ENCODE measurements at regions not wholly inside any gene's neighbourhood (a gene's known extent, or its start where the extent isn't known, plus 50 kb on each side); places are given as distances from the start of the nearest gene placed in this dataset.

- TF ChIP-seq POLR2A (IDR thresholded peaks at IDR 0.05) (no peak), CTCF (IDR thresholded peaks at IDR 0.05) (no peak), POLR2AphosphoS5 (IDR thresholded peaks at IDR 0.05) (no peak)
- no peaks in the 10 kb centered on the region for H3K4me1 ChIP-seq (replicated peaks)
These were observed 84.9 kb upstream of the PDE10A start for GRCh38 chr6:165747963-165748362.

GRCh38 chr6:165746331-165746730, 83.3 kb upstream of the PDE10A start:
- H3K4me1 ChIP-seq (replicated peaks), result no peaks in the 10 kb centered on the region
- H3K27ac ChIP-seq, result no peak overlapping the region
- H3K27me3 ChIP-seq (replicated peaks; ENCODE audit: insufficient read depth), result no peaks in the 10 kb centered on the region

More at GRCh38 chr6:165747963-165748362, 84.9 kb upstream of the PDE10A start:
- H3K27ac ChIP-seq, result no peak overlapping the region
- intact Hi-C loops (cut with DNase I), result no loop called here
- H3K4me3 ChIP-seq, result no peak overlapping the region
- DNase-seq (ENCODE audit: low spot score), result no peak
- no peaks in the 10 kb centered on the region for H3K27me3 ChIP-seq (replicated peaks; ENCODE audit: insufficient read depth)
- H3K36me3 ChIP-seq, result no peaks in the 10 kb centered on the region
- no peaks in the 10 kb centered on the region for H3K9me3 ChIP-seq
- WGBS, result 69% methylated on average over 4 of the region's 4 CpGs

GRCh38 chr6:165745492-165745891, 82.5 kb upstream of the PDE10A start:
- no peaks in the 10 kb centered on the region for H3K27me3 ChIP-seq (replicated peaks; ENCODE audit: insufficient read depth)
- intact Hi-C loops (cut with DNase I), result no loop called here
- no peak overlapping the region for H3K4me3 ChIP-seq
- DNase-seq (ENCODE audit: low spot score), result no peak
- 88% methylated on average over 3 of the region's 3 CpGs for WGBS
- H3K4me1 ChIP-seq (replicated peaks), result no peaks in the 10 kb centered on the region
- TF ChIP-seq CTCF (IDR thresholded peaks at IDR 0.05) (no peak), POLR2AphosphoS5 (IDR thresholded peaks at IDR 0.05) (no peak), POLR2A (IDR thresholded peaks at IDR 0.05) (no peak)
- H3K36me3 ChIP-seq, result no peaks in the 10 kb centered on the region
- H3K27ac ChIP-seq, result no peak overlapping the region
- H3K9me3 ChIP-seq, result no peaks in the 10 kb centered on the region

More at GRCh38 chr6:165746331-165746730, 83.3 kb upstream of the PDE10A start:
- WGBS, result 65% methylated on average over 9 of the region's 9 CpGs
- Histone ChIP-seq H3K4me3 (no peak overlapping the region), H3K9me3 (no peaks in the 10 kb centered on the region), H3K36me3 (no peaks in the 10 kb centered on the region)
- TF ChIP-seq POLR2A (IDR thresholded peaks at IDR 0.05), result no peak
- TF ChIP-seq CTCF (IDR thresholded peaks at IDR 0.05), result no peak
- TF ChIP-seq POLR2AphosphoS5 (IDR thresholded peaks at IDR 0.05), result no peak
- DNase-seq (ENCODE audit: low spot score), result no peak
- intact Hi-C loops (cut with DNase I), result no loop called here

- H3K36me3 ChIP-seq, result no peaks in the 10 kb centered on the region
- no peak overlapping the region for H3K4me3 ChIP-seq
- no peaks in the 10 kb centered on the region for H3K4me1 ChIP-seq (replicated peaks)
- H3K27ac ChIP-seq, result no peak overlapping the region
- intact Hi-C loops (cut with DNase I), result no loop called here
- H3K9me3 ChIP-seq, result no peaks in the 10 kb centered on the region
- 52% methylated on average over 1 of the region's 1 CpG for WGBS
- TF ChIP-seq POLR2AphosphoS5 (IDR thresholded peaks at IDR 0.05) (no peak), POLR2A (IDR thresholded peaks at IDR 0.05) (no peak)
- H3K27me3 ChIP-seq (replicated peaks; ENCODE audit: insufficient read depth), result no peaks in the 10 kb centered on the region
- no peak for DNase-seq (ENCODE audit: low spot score)
These were observed 81.7 kb upstream of the PDE10A start for GRCh38 chr6:165744555-165745228.

- Histone ChIP-seq H3K9me3 (no peaks in the 10 kb centered on the region), H3K27me3 (replicated peaks; ENCODE audit: insufficient read depth) (no peaks in the 10 kb centered on the region), H3K4me3 (no peak overlapping the region), H3K27ac (no peak overlapping the region), H3K36me3 (no peaks in the 10 kb centered on the region), H3K4me1 (replicated peaks) (no peaks in the 10 kb centered on the region)
- DNase-seq (ENCODE audit: low spot score), result no peak
- intact Hi-C loops (cut with DNase I), result no loop called here
- TF ChIP-seq POLR2AphosphoS5 (IDR thresholded peaks at IDR 0.05) (no peak), POLR2A (IDR thresholded peaks at IDR 0.05) (no peak), CTCF (IDR thresholded peaks at IDR 0.05) (no peak)
- WGBS, result 83% methylated on average over 6 of the region's 6 CpGs
These were observed 80.4 kb upstream of the PDE10A start for GRCh38 chr6:165743366-165743898.

Measured in prostate gland (tissue), 2 donors.